Gastrocnemius medialis (tissue), 4 donors: ENCODE measurements at regions not wholly inside any gene's neighbourhood (a gene's known extent, or its start where the extent isn't known, plus 50 kb on each side); places are given as distances from the start of the nearest gene placed in this dataset.

ENCODE experiments used
- CTCF ChIP-seq, 5 experiments: fragments of 450-650 bp in 3 of 5; fragments of 200-600 bp in 2 of 5; sonication (generic) in 2 of 5; IDR thresholded peaks in 4 of 5; conservative IDR thresholded peaks in 1 of 5; 1 replicate in 4 of 5; 2 replicates in 1 of 5; pipeline ENCODE4 v1.5.1; 2016 to 2019; ENCODE audit warnings: antibody characterized with exemption in 5 of 5, mild to moderate bottlenecking in 3 of 5, moderate library complexity in 3 of 5
- POLR2A ChIP-seq, 2 donors: fragments of 450-650 bp; IDR thresholded peaks; one replicate each; pipeline ENCODE4 v1.6.1; 2017; ENCODE audit warnings: antibody characterized with exemption in 2 of 2, mild to moderate bottlenecking in 2 of 2, moderate library complexity in 2 of 2

DNA sequence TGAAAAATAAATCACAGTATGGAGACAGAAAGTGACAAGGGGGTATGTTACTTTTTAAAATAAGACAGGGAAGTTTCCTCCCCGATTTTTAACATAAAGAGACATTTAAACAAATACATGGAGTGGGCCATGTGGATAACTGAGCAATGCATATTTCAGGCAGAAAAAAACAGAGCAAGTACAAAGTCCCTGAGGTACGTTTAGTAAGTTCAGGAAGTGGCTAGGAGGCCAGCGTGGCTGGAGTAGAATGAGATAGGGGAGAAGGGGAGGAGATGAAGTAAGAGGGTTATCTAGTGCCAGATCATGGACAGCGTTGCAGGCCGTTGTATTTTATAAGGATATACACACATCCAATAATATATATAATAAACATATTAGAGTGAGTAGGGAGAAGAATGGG, 84.2 kb upstream of the ELL2 start:
- TF ChIP-seq POLR2A (IDR thresholded peaks at IDR 0.05) (no peak), CTCF (IDR thresholded peaks at IDR 0.05 in 4 of 5, conservative IDR thresholded peaks at IDR 0.05 in 1 of 5) (no peak)
